PC-9 (cell line): ENCODE measurements at regions not wholly inside any gene's neighbourhood (a gene's known extent, or its start where the extent isn't known, plus 50 kb on each side); places are given as distances from the start of the nearest gene placed in this dataset.

ENCODE experiments used
- BruUV-seq: library from RNA; stranded (reverse); fragments of 400-500 nt; replicated peaks from 2 replicates; lab custom pipeline; 2021; lab: Mats Ljungman, UMichigan
- CTCF ChIA-PET: fragments of 300-600 bp; sonication (Branson Sonifier 250); formaldehyde crosslinking; loops from one replicate; lab custom pipeline; 2022; ENCODE audit warnings: antibody characterized with exemption; lab: Charles Lee
- POLR2A ChIA-PET: fragments of 300-600 bp; sonication (Branson Sonifier 250); formaldehyde crosslinking; loops from one replicate; lab custom pipeline; 2022; ENCODE audit warnings: antibody characterized with exemption; ENCODE audit not compliant: unreplicated experiment; lab: Charles Lee
- DNase-seq, 2 experiments: peaks; one replicate each; pipeline versions ENCODE4 v3.0.0 to v3.0.0-alpha.2; 2015 to 2022; ENCODE audit warnings: mixed read lengths in 1 of 2
- H2AFZ ChIP-seq: fragments of 200-600 bp; sonication (generic); 2 replicates; pipeline ENCODE4 v1.8.1; 2017; ENCODE audit warnings: antibody characterized with exemption
- H3F3A ChIP-seq: fragments of 200-600 bp; sonication (generic); 2 replicates; pipeline ENCODE4 v1.8.1; 2017; ENCODE audit warnings: antibody characterized with exemption, mild to moderate bottlenecking, low read depth; ENCODE audit not compliant: insufficient read depth
- H3K27ac ChIP-seq: fragments of 200-600 bp; sonication (generic); 2 replicates; pipeline ENCODE4 v1.6.1; 2016; ENCODE audit warnings: mixed run types
- H3K27me3 ChIP-seq: fragments of 200-600 bp; sonication (generic); 2 replicates; pipeline ENCODE4 v1.6.1; 2016; ENCODE audit warnings: low read depth, mixed run types; ENCODE audit not compliant: insufficient read depth
- H3K36me3 ChIP-seq: fragments of 200-600 bp; sonication (generic); 2 replicates; pipeline ENCODE4 v1.6.1; 2016; ENCODE audit warnings: low read depth, mixed run types
- H3K4me1 ChIP-seq: fragments of 200-600 bp; sonication (generic); replicated peaks from 2 replicates; pipeline ENCODE4 v1.6.1; 2016; ENCODE audit warnings: mixed run types; ENCODE audit not compliant: insufficient read depth
- H3K4me2 ChIP-seq: fragments of 200-600 bp; sonication (generic); 2 replicates; pipeline ENCODE4 v1.6.1; 2017; ENCODE audit warnings: mixed run types
- H3K4me3 ChIP-seq: fragments of 200-600 bp; sonication (generic); 2 replicates; pipeline ENCODE4 v1.6.1; 2016; ENCODE audit warnings: mixed run types
- H3K79me2 ChIP-seq: fragments of 200-600 bp; sonication (generic); 2 replicates; pipeline ENCODE4 v1.6.1; 2017; ENCODE audit warnings: low read depth, mixed run types
- H3K9me2 ChIP-seq: fragments of 200-600 bp; sonication (generic); 2 replicates; pipeline ENCODE4 v1.8.1; 2017; ENCODE audit warnings: mild to moderate bottlenecking; ENCODE audit not compliant: insufficient read depth
- H3K9me3 ChIP-seq: fragments of 200-600 bp; sonication (generic); 2 replicates; pipeline ENCODE4 v1.8.1; 2016; ENCODE audit warnings: low read depth; ENCODE audit not compliant: insufficient read depth
- H4K20me1 ChIP-seq: fragments of 200-600 bp; sonication (generic); 2 replicates; pipeline ENCODE4 v1.8.1; 2017; ENCODE audit not compliant: insufficient read depth
- CTCF ChIP-seq: fragments of 200-600 bp; sonication (generic); conservative IDR thresholded peaks from 2 replicates; pipeline ENCODE4 v1.6.1; 2017; ENCODE audit warnings: mixed run types, antibody characterized with exemption, mild to moderate bottlenecking, moderate library complexity
- EZH2 ChIP-seq: fragments of 200-600 bp; sonication (generic); IDR thresholded peaks from 2 replicates; pipeline ENCODE4 v1.8.0; 2017; ENCODE audit warnings: antibody characterized with exemption, low read depth
- intact Hi-C: fragments of 100-400 bp; cut with micrococcal nuclease; formaldehyde crosslinking; loops from one replicate; pipeline ENCODE4 v1.10.0; 2022; ENCODE audit not compliant: unreplicated experiment

- Histone ChIP-seq H3K4me3 (no peak overlapping the region), H3K4me1 (no peaks in the 10 kb centered on the region), H3K9me3 (no peaks in the 10 kb centered on the region), H3F3A (no peaks in the 10 kb centered on the region), H4K20me1 (no peaks in the 10 kb centered on the region), H2AFZ (no peak overlapping the region), H3K4me2 (no peak overlapping the region), H3K27me3 (no peaks in the 10 kb centered on the region), H3K36me3 (no peaks in the 10 kb centered on the region), H3K9me2 (no peaks in the 10 kb centered on the region), H3K79me2 (no peaks in the 10 kb centered on the region), H3K27ac (no peak overlapping the region)
- CTCF ChIA-PET, result interaction anchor here (0.6 kb wide), 1 partner anchor 190 kb away, joined by 3 read pairs; no protein-coding TSS in a partner anchor
- POLR2A ChIA-PET, result no interaction called here
- no TSS peak for BruUV-seq
- no peak for DNase-seq
- TF ChIP-seq CTCF, result no peak
- TF ChIP-seq EZH2, result no peak
- intact Hi-C loops, result no loop called here
These were observed 112.4 kb downstream of the SH3TC2 start for GRCh38 chr5:148950471-148950863.

GRCh38 chr5:148950892-148951291, 112.0 kb downstream of the SH3TC2 start:
- H2AFZ ChIP-seq, result no peak overlapping the region
- H3K4me2 ChIP-seq, result no peak overlapping the region
- no peaks in the 10 kb centered on the region for H3K9me2 ChIP-seq
- no peak for DNase-seq
- ChIA-PET CTCF (interaction anchor here (0.6 kb wide), 1 partner anchor 140 kb away, joined by 3 read pairs; no protein-coding TSS in a partner anchor), POLR2A (no interaction called here)
- no peaks in the 10 kb centered on the region for H3F3A ChIP-seq
- TF ChIP-seq CTCF (no peak), EZH2 (no peak)
- H3K4me1 ChIP-seq, result no peaks in the 10 kb centered on the region
- no TSS peak for BruUV-seq
- no peaks in the 10 kb centered on the region for H3K27me3 ChIP-seq
- H4K20me1 ChIP-seq, result no peaks in the 10 kb centered on the region
- no peak overlapping the region for H3K27ac ChIP-seq
- no peak overlapping the region for H3K4me3 ChIP-seq
- no peaks in the 10 kb centered on the region for H3K36me3 ChIP-seq
- H3K9me3 ChIP-seq, result no peaks in the 10 kb centered on the region
- H3K79me2 ChIP-seq, result no peaks in the 10 kb centered on the region
- intact Hi-C loops, result no loop called here

GRCh38 chr5:148951612-148952011, 111.2 kb downstream of the SH3TC2 start:
- Histone ChIP-seq H3K4me3 (no peak overlapping the region), H3K79me2 (no peaks in the 10 kb centered on the region), H3K9me3 (no peaks in the 10 kb centered on the region), H3K36me3 (no peaks in the 10 kb centered on the region), H3K4me1 (peaks cover 4% of the 10 kb centered on the region), H3K9me2 (no peaks in the 10 kb centered on the region), H2AFZ (no peak overlapping the region), H3K4me2 (no peak overlapping the region), H3F3A (no peaks in the 10 kb centered on the region), H3K27ac (no peak overlapping the region), H3K27me3 (no peaks in the 10 kb centered on the region), H4K20me1 (no peaks in the 10 kb centered on the region)
- intact Hi-C loops, result no loop called here
- TF ChIP-seq CTCF, result no peak
- no peak for TF ChIP-seq EZH2
- BruUV-seq, result no TSS peak
- ChIA-PET POLR2A (interaction anchor here (0.6 kb wide), 1 partner anchor 39 kb away, joined by 5 read pairs; no protein-coding TSS in a partner anchor), CTCF (interaction anchor here (0.6 kb wide), 1 partner anchor 141 kb away, joined by 3 read pairs; no protein-coding TSS in a partner anchor)
- DNase-seq, result no peak
